ENCODE measurements at regions not wholly inside any gene's neighbourhood (a gene's known extent, or its start where the extent isn't known, plus 50 kb on each side); places are given as distances from the start of the nearest gene placed in this dataset.

- no peak for DNase-seq
These were observed 60.5 kb upstream of the PGRMC2 start for GRCh38 chr4:128347930-128348660.

DNA sequence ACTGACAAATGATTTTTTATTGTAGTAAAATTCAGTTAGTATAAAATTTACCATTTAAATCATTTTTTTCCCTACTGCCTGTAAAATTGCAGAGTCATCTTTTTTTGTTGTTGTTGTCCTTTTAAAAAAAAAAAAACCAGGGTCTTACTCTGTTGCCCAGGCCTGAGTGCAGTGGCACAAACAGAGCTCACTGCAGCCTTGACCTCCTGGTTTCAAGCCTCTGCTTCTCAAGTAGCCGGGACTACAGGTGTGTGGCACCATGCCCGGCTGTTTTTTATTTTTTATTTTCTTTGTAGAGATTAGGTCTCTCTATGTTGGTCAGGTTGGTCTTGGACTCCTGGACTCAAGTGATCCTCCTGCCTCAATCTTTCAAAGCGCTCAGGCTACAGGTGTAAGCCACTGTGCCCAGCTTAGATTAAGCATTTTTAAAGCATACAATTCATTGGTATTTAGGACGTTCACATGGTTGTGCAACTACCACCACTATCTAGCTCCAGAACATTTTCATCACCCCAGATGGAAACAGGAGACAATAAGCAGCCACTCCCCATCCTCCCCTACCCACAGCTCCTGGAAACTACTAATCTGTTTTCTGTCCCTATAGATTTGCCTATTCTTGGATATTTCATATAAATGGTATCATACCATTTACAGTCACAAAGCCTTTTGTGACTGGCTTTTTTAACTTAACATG is 59.7 kb upstream of the PGRMC2 start:
- DNase-seq, result no peak

DNA sequence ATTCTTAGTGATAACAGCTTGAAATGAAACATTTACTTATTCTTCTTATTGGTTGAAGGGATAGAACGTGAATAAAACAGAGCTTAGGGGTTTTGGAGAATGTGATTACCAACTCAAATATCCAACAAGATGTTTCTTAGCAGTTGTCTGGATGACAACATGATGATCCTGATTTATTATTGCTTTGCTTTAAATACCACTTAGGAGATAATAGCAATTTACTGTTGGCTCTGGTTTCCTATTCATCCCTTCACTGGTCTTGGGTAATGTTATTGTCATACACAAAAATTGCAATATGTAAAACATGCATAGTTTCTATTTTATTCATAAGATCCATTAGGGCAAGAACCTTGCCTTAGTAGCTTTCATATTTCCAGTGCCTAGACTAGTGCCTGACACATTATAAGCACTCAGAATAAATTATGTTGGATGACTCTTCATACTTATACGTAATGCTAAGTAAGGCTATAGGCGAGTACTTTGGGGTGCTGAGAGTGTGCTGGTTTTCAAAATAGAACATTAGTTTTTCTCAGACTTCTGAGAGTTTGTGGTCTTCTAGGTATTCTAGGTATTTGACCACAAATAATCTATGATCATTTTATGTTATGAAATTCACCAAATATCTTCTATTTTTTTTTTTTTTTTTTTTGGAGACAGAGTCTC is 58.6 kb upstream of the PGRMC2 start:
- DNase-seq, result no peak

- no peak for DNase-seq
These were observed 58.0 kb upstream of the PGRMC2 start for GRCh38 chr4:128345650-128346049.

DNA sequence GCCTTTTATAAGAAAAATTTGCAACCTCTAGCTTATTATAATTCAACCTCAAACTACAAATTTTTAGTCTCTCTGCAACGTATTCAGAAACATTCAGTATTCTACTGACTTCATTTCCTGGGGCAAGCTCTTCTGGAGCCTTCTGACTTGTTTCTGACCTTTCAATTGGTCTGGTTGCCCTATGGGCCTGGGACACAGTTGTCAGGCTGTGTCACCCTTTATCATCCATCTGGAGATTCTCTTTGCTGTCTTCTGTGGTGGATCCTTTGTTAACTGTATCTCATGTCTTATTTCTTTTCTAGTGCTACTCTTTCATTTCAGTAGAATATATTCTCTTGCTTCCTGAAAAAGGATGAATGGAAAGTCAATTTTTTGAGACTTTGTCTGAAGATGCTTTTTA is 55.1 kb upstream of the PGRMC2 start:
- DNase-seq, result no peak

- DNase-seq, result no peak
These were observed 54.0 kb upstream of the PGRMC2 start for GRCh38 chr4:128341634-128342033.

DNA sequence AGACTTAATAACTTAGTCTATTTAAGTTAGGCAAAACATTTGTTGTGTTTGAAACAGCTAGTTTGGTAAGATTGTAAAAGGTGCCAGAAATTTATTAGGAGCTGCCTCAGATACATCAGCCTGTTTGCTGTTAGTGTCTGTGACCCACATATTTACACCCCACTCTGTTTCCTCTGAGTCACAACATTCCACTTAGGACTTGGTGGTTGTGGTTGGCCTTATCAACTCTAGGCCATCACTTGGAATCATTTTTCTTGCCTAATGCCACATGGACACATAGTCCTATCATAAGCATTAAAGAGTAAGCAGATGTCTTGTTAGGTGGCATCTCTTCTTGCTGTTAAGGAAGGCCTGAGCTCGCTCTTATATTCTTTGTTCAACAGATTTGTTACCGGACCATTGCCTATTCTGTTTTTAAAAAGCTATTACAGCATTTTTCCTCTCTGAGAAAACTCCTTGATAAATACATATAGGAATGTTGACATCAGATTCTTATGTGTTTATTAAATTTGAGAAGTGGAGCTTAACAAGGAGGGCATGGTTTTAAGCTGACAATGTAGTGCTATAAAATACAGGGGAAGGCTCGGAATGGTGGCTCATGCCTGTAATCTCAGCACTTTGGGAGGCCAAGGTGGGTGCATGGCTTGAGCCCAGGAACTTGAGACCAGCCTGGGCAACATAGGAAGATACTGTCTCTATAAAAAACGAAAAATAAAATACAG is 51.2 kb upstream of the PGRMC2 start:
- no peak for DNase-seq

- no peak for DNase-seq
These were observed 50.2 kb upstream of the PGRMC2 start for GRCh38 chr4:128337863-128338262.

All from right hindlimb (tissue), 1 donor.